ENCODE measurements at regions not wholly inside any gene's neighbourhood (a gene's known extent, or its start where the extent isn't known, plus 50 kb on each side); places are given as distances from the start of the nearest gene placed in this dataset.

GRCh38 chr3:16658004-16658924 lies 53.0 kb upstream of the DAZL start:
- FAIRE-seq, result no peak

DNA sequence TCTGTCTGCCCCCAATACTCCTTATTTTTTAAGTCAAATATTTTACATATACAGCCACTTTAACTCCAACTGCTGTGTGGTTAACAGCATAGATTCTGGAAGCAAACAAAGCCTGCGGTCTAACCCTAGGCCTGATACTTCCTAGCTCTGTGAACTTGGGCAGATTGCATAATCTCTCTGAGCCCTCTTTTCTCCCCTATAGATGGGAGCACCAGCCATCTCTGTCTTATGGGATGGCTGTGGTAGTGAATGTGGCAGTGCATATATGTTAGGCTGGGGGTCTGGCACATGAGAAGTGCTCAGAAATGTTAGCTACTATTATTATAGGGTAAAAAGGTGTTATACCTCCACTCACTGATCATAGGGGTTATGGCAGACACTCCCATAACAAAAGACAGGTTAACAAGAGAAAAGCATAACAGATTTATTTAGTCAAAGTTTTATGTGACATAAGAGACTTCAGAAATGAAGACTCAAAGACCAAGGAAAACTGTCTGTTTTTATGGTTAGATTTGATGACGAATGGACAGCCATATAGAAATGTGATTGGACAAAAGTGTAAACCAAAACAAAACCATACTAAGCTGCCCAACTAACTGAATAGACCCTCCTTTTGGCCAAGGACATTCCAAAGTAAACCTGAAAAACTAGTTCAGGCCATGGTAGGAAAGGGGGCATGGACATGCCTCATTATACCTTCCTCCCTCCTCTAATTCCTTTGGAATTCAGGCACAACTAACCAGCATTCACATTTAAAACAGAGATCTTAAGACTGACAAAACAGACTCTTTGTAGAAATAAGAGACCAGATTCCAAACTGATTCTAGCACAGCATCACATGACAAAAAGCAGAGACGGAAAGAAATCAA lies 53.9 kb upstream of the DAZL start:
- no peak for FAIRE-seq

DNA sequence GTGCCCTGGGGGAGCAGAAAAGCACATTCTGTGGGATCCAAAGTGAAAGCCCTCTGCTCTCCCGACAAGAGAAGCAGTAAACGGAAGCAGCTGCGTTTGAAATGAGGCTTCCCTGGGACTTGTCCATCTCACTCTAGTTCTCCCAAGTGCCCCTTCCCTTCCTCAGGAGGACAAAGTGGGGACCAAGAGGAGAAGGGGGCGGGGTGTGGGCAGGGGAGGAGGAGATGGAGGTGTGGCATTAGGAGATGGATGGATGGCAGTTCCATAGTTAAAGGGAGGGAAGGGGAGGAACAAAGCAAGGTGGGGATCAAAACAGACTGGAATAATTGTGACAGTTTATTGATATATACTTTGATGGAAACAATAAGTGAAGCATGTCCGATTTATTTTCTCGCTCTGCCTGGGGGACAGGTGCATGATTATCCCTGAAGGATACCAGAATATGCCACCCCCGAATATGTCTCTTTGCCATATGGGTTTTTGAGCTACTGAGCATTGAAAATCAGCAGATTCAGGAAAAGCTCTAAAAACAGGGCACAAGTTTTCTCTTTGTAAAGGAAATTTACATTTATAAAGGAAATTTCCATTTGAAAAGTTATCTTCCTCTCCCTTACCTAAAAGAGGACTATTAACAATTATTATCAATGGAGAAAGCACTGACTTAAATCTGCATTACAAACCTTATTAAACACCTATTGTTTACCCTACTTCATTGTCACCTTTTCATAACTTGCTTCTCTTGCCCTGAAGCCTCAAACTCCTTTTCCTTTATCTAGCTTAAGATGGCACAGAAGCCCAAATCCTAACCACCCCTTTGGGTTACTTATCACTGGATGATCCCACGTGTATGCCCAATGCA lies 58.9 kb upstream of the DAZL start:
- no peak for FAIRE-seq

DNA sequence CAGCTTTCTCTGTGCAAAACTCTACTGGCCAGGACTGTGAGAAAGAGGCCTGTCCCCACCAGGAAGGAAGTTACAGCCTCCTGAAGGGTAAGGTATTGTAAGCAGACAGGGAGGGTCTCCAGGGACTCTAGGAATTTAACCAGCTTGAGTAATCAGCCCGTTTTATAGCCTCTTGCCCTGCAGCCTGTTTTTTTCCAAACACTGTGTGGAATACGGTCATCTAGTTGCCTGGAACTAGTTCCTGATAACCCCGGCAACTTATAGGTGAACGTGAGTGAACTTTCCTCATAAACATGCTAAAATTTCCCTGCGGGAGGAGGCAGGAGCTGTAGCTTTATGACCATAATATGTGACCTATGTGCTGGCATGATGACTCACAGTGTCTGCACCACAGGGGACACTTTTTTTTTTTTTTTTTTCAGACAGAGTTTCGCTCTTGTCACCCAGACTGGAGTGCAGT lies 60.1 kb upstream of the DAZL start:
- FAIRE-seq, result no peak

DNA sequence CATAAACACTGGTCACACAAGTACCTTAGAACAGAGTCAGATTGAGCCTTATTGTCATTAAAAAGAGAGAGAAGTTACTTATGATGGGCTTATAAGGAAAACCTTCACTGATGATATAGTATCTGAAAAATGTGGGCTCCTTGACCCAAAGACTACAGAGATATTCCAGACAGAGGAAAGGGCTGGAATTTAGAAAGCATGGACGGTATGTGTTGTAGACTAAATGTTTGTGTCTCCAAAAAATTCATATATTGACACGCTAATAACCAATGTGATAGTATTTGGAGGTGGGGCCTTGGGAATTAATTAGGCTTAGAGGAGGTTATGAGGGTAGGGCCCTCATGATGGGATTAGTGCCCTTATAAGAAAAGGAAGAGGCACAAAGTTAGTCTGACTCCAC lies 61.0 kb upstream of the DAZL start:
- FAIRE-seq, result no peak

DNA sequence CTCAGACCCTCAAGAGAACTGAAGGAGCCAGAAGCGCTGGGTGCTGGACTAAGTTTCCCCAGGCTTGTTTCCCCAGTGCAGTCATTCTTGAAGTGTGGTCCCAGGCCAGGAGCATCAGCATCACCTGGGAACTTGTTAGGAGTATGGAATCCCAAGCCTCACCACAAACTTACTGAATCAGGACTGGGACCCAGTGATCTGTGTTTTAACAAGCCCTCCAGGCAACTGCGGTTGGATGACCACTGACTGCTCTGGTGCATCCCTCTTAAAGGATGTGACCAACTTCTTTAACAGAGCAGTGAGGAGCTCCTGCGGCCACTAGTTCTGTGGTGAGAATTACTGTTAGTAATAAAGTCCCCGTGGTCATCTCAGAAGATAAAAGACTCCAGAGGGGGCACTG lies 62.4 kb upstream of the DAZL start:
- FAIRE-seq, result no peak

GRCh38 chr3:16668776-16669545 lies 63.7 kb upstream of the DAZL start:
- no peak for FAIRE-seq

- no peak for FAIRE-seq
Observed at GRCh38 chr3:16670191-16670590, 65.0 kb upstream of the DAZL start.

GRCh38 chr3:16671690-16672089 lies 66.5 kb upstream of the DAZL start:
- no peak for FAIRE-seq

DNA sequence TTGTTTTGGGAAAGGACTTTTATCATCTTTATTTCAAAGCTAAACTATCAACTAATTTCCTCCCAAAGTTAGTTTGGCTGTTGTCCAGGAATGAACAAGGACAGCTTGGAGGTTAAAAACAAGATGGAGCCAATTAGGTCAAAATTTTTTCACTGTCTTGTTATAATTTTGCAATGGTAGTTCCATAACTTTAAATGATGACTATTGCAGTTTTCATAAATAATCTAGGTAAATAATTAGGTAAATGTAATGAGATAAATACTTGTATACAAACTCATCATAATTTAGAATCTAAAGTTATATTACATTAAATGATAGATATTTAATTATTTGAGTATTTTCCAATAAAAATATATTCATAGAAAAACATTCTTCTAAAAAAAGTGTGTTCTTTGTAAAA lies 68.3 kb upstream of the DAZL start:
- peak; percentile 94 for FAIRE-seq

GRCh38 chr3:16675805-16676204 lies 70.6 kb upstream of the DAZL start:
- FAIRE-seq, result no peak

- FAIRE-seq, result no peak
Observed at GRCh38 chr3:16686679-16687078, 81.5 kb upstream of the DAZL start.

- FAIRE-seq, result no peak
Observed at GRCh38 chr3:16687221-16687620, 82.0 kb upstream of the DAZL start.

DNA sequence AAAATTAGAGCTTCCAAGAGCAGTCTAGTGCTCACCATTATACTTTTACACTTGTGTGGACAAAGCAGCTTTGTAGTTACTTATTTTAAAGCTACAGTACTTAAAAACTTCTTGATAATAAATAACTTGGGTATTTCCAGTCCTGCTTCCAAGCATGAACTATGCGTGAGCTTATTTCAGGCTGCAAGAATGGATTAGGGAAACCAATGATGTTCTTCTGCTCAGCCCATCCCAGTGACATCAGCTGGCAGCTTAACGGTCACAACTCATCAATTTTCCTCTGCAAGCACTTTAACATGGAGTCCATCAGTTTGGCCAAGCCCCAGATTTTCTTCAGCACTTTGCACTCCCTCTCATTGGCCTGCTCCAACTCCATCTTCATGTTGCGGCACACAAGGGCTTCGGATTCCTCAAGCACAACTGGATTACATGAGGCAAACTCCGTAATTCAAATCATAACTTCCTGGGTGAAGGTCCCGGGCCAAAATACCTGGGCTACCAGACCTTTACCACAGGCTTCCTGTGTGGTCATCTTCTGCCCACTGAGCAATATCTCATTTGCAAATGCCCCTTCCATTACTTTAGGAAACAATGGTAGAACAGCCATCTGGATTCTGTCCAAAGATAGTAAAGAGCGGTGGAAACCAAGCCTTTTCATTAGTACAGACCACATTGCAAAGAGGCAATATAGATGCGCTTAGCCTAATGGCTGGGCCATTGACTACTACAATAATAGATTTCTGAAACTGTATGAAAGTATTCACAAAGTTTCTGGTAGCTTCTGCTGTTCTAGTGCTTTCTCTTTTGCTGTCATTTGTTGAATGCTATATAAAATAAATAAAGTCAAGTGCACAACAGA lies 87.5 kb upstream of the DAZL start:
- no peak for FAIRE-seq

DNA sequence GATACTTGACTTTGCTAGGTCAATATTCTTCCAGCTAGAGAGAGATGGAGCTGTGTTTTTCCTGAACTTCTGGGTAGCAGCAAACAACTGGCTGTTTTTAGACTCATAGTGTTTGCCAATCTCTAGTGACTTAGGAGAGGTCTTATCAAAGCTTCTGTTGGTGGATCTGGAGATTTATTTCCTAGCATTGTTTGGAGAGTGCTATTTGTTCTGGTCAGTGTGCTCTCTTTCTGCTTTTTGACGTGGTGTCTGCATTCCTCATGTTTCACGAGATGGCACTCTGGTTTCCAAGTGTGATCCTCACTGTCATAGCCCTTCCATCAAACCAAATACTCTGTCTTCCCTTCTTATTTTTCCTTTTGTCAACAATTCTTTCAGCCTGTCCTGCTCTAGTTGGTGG lies 88.6 kb upstream of the DAZL start:
- no peak for FAIRE-seq

- FAIRE-seq, result no peak
Observed at GRCh38 chr3:16695710-16696109, 90.5 kb upstream of the DAZL start.

- no peak for FAIRE-seq
Observed at GRCh38 chr3:16697443-16698147, 92.4 kb upstream of the DAZL start.

DNA sequence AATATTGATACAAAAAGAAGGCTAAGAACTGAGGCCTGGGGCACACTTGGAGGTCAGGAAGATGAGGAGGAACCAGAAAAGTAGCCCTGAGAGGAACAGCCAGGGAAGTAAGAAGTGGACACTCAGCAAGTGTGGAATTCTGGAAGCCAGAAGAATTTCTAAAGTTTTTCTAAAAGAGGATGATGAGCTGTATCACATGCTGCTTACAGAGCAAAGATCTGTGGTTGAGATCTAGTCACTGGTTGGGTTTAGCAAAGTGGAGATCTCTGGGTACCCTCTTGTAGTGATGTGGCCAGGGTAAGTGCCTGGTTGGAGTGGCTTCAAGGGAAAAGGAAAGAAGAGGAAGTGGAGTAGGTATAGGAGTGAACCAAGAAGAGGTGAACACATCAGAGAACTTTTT lies 95.4 kb upstream of the DAZL start:
- FAIRE-seq, result no peak

GRCh38 chr3:16704941-16705340 lies 99.7 kb upstream of the DAZL start:
- FAIRE-seq, result no peak

DNA sequence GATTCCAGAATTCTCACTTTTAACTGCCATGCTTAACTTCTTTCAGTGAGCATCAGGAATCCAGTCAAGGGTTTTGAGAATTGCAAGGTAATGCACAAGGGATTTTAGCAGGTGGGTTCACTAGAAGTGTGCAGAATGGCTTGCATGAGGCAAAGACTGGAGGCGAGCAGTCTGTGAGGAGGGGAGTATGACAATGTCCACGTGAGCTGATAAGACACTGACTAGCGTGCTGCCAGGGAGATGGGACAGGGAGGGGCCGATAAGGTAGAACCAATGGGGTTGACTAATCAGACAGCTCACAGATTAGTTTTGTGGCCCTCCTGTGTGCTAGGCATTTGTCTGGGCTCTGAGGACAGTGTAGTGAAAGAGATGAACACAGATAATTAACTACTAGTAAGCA lies 102.0 kb upstream of the DAZL start:
- FAIRE-seq, result no peak
